ENCODE measurements at regions not wholly inside any gene's neighbourhood (a gene's known extent, or its start where the extent isn't known, plus 50 kb on each side); places are given as distances from the start of the nearest gene placed in this dataset.

DNA sequence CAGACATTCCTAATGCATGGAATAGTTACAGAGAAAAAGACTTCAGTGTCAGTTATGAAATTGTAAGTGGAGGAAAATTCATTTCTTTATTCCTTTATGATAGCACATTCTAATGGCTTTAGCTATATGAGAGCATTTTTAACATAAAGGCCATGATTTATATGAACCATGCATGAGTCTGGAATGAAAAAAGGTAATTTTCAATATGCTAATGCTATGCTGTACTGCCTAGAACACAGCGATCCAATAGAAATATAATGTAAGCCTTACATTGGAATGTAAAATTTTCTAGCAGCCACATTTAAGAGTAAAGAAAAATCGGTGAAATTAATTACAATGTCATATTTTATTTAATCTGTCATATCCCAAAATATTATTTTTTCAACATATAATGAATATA, 932.0 kb downstream of the C4orf33 start:
- Histone ChIP-seq H2AFZ (ENCODE audit: control insufficient read depth, low read depth, low read length) (no peak overlapping the region), H3K79me2 (ENCODE audit: control insufficient read depth, insufficient read depth, low read length) (no peaks in the 10 kb centered on the region), H3K4me1 (ENCODE audit: control insufficient read depth, insufficient read depth, low read length) (no peaks in the 10 kb centered on the region), H3K9me3 (replicated peaks; ENCODE audit: control insufficient read depth, insufficient read depth, low read length) (no peaks in the 10 kb centered on the region), H3K27me3 (replicated peaks in 1 of 2; ENCODE audit: control insufficient read depth in 2 of 2, insufficient read depth in 2 of 2, low read length in 1 of 2) (no peaks in the 10 kb centered on the region), H3K4me2 (ENCODE audit: control insufficient read depth, insufficient read depth) (no peak overlapping the region), H4K20me1 (ENCODE audit: control insufficient read depth, insufficient read depth) (no peaks in the 10 kb centered on the region), H3K36me3 (ENCODE audit: control insufficient read depth in 2 of 2, insufficient read depth in 2 of 2, low read length in 1 of 2) (no peaks in the 10 kb centered on the region), H3K9ac (ENCODE audit: control insufficient read depth, insufficient read depth, low read length) (no peak overlapping the region), H3K27ac (ENCODE audit: control insufficient read depth, insufficient read depth) (no peak overlapping the region), H3K4me3 (no peak overlapping the region)
- FAIRE-seq (no peak), DNase-seq (ENCODE audit: low read depth, low spot score) (no peak), ATAC-seq (no peak)
- RAD21 ChIA-PET (ENCODE audit: unreplicated experiment): interaction anchor here (1.1 to 2.4 kb wide), 2 partner anchors 28 to 34 kb away, joined by 3 to 16 read pairs; no protein-coding TSS in a partner anchor
- TF ChIP-seq, protein P1, sequence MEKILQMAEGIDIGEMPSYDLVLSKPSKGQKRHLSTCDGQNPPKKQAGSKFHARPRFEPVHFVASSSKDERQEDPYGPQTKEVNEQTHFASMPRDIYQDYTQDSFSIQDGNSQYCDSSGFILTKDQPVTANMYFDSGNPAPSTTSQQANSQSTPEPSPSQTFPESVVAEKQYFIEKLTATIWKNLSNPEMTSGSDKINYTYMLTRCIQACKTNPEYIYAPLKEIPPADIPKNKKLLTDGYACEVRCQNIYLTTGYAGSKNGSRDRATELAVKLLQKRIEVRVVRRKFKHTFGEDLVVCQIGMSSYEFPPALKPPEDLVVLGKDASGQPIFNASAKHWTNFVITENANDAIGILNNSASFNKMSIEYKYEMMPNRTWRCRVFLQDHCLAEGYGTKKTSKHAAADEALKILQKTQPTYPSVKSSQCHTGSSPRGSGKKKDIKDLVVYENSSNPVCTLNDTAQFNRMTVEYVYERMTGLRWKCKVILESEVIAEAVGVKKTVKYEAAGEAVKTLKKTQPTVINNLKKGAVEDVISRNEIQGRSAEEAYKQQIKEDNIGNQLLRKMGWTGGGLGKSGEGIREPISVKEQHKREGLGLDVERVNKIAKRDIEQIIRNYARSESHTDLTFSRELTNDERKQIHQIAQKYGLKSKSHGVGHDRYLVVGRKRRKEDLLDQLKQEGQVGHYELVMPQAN (conservative IDR thresholded peaks at IDR 0.05): no peak
- TF ChIP-seq SUPT20H (IDR thresholded peaks at IDR 0.05; ENCODE audit: borderline replicate concordance, control insufficient read depth, low read depth, low read length) (no peak), MTA3 (IDR thresholded peaks at IDR 0.05; ENCODE audit: borderline replicate concordance, low read length) (no peak), CHD4 (IDR thresholded peaks at IDR 0.05) (no peak), ZNF622 (IDR thresholded peaks at IDR 0.05) (no peak)
- TF ChIP-seq, protein P2, sequence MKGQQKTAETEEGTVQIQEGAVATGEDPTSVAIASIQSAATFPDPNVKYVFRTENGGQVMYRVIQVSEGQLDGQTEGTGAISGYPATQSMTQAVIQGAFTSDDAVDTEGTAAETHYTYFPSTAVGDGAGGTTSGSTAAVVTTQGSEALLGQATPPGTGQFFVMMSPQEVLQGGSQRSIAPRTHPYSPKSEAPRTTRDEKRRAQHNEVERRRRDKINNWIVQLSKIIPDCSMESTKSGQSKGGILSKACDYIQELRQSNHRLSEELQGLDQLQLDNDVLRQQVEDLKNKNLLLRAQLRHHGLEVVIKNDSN (IDR thresholded peaks at IDR 0.05; ENCODE audit: borderline replicate concordance, extremely low read length, insufficient read depth, low read depth, low read length): no peak
- CTCF ChIA-PET: interaction anchor here (1.1 to 1.2 kb wide), 2 partner anchors 43 to 48 kb away, joined by 3 read pairs; no protein-coding TSS in a partner anchor
- POLR2A ChIA-PET: no interaction called here
- SMC1A ChIA-PET (ENCODE audit: uncharacterized antibody, unreplicated experiment): interaction anchor here (1.0 to 1.9 kb wide), 6 partner anchors 9 to 97 kb away, joined by 3 to 8 read pairs (median 6); no protein-coding TSS in a partner anchor
- in situ Hi-C loops (cut with MboI): no loop called here
- 5% methylated on average over 2 of the region's 2 CpGs for WGBS (ENCODE audit: insufficient coverage, insufficient replicate concordance, low lambda C conversion rate, missing lambda C conversion rate)
- intact Hi-C loops (cut with micrococcal nuclease; ENCODE audit: unreplicated experiment): no loop called here
- BruUV-seq (replicated peaks): no TSS peak

Measured in GM12878 (cell line).